ENCODE measurements at regions not wholly inside any gene's neighbourhood (a gene's known extent, or its start where the extent isn't known, plus 50 kb on each side); places are given as distances from the start of the nearest gene placed in this dataset.

- TF ChIP-seq, protein P1, sequence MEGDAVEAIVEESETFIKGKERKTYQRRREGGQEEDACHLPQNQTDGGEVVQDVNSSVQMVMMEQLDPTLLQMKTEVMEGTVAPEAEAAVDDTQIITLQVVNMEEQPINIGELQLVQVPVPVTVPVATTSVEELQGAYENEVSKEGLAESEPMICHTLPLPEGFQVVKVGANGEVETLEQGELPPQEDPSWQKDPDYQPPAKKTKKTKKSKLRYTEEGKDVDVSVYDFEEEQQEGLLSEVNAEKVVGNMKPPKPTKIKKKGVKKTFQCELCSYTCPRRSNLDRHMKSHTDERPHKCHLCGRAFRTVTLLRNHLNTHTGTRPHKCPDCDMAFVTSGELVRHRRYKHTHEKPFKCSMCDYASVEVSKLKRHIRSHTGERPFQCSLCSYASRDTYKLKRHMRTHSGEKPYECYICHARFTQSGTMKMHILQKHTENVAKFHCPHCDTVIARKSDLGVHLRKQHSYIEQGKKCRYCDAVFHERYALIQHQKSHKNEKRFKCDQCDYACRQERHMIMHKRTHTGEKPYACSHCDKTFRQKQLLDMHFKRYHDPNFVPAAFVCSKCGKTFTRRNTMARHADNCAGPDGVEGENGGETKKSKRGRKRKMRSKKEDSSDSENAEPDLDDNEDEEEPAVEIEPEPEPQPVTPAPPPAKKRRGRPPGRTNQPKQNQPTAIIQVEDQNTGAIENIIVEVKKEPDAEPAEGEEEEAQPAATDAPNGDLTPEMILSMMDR (IDR thresholded peaks at IDR 0.05) = no peak
- TF ChIP-seq POLR2AphosphoS5 (IDR thresholded peaks at IDR 0.05) = no peak
Observed at GRCh38 chrX:26590849-26591248, 374.9 kb downstream of the MAGEB5 start.
